ENCODE measurements at regions not wholly inside any gene's neighbourhood (a gene's known extent, or its start where the extent isn't known, plus 50 kb on each side); places are given as distances from the start of the nearest gene placed in this dataset.

GRCh38 chr13:80655778-80656511 is 315.0 kb upstream of the SPRY2 start:
- TF ChIP-seq CTCF (IDR thresholded peaks at IDR 0.05) = no peak
- no peak for TF ChIP-seq EZH2 (IDR thresholded peaks at IDR 0.05; ENCODE audit: borderline replicate concordance, insufficient read depth, low read depth, low read length, poor library complexity, severe bottlenecking)
